Common myeloid progenitor, CD34-positive (primary cell): ENCODE measurements at regions not wholly inside any gene's neighbourhood (a gene's known extent, or its start where the extent isn't known, plus 50 kb on each side); places are given as distances from the start of the nearest gene placed in this dataset.
"Not testable (repeated sequence)": the region's sequence is repeated elsewhere in the genome, so short reads cannot be mapped to it uniquely, and the experiment has no call there.

Experiments
- CTCF ChIA-PET: fragments of 350-600 bp; sonication (Branson Sonifier 250); formaldehyde crosslinking; loops from one replicate; lab custom pipeline; 2021; ENCODE audit warnings: antibody characterized with exemption; lab: Charles Lee
- POLR2A ChIA-PET: fragments of 350-600 bp; sonication (Branson Sonifier 250); formaldehyde crosslinking; loops from one replicate; lab custom pipeline; 2021; ENCODE audit warnings: antibody characterized with exemption; lab: Charles Lee
- DNase-seq, 3 donors: peaks; one replicate each; pipeline versions ENCODE4 v3.0.0 to v3.0.0-alpha.2; 2013
- H3K27ac ChIP-seq, 2 experiments: 1 replicate in 1 of 2; 2 replicates in 1 of 2; pipeline ENCODE4 v1.7.0; 2013; ENCODE audit warnings: inconsistent platforms in 2 of 2, low read length in 2 of 2, mild to moderate bottlenecking in 2 of 2, low read depth in 1 of 2, moderate library complexity in 1 of 2; ENCODE audit not compliant: severe bottlenecking in 2 of 2, insufficient read depth in 1 of 2, poor library complexity in 1 of 2
- H3K27me3 ChIP-seq, 5 experiments: replicated peaks in 2 of 5; 1 replicate in 3 of 5; 2 replicates in 2 of 5; pipeline versions ENCODE4 v1.6.1 to v1.7.0; 2013; ENCODE audit warnings: low read length in 4 of 5, mild to moderate bottlenecking in 2 of 5, moderate library complexity in 2 of 5, inconsistent platforms in 1 of 5; ENCODE audit not compliant: insufficient read depth in 5 of 5, control insufficient read depth in 4 of 5
- H3K36me3 ChIP-seq, 4 experiments: 1 replicate in 2 of 4; 2 replicates in 2 of 4; pipeline versions ENCODE4 v1.6.1 to v1.7.0; 2013; ENCODE audit warnings: low read length in 3 of 4, control low read depth in 1 of 4, mild to moderate bottlenecking in 1 of 4; ENCODE audit not compliant: control insufficient read depth in 4 of 4, insufficient read depth in 4 of 4
- H3K4me1 ChIP-seq, 4 experiments: 1 replicate in 3 of 4; 2 replicates in 1 of 4; pipeline versions ENCODE4 v1.6.1 to v1.7.1; 2013; ENCODE audit warnings: low read length in 3 of 4, mild to moderate bottlenecking in 3 of 4, control low read depth in 1 of 4, inconsistent platforms in 1 of 4, moderate library complexity in 1 of 4; ENCODE audit not compliant: control insufficient read depth in 4 of 4, insufficient read depth in 4 of 4; ENCODE audit errors: control extremely low read depth in 1 of 4
- H3K4me3 ChIP-seq, 7 experiments: 1 replicate in 4 of 7; 2 replicates in 3 of 7; pipeline versions ENCODE4 v1.5.1 to v1.7.0; 2013; ENCODE audit warnings: mild to moderate bottlenecking in 7 of 7, low read length in 6 of 7, moderate library complexity in 6 of 7, inconsistent platforms in 2 of 7, low read depth in 2 of 7, control low read depth in 1 of 7; ENCODE audit not compliant: insufficient read depth in 4 of 7, control insufficient read depth in 1 of 7; ENCODE audit errors: extremely low read depth in 1 of 7
- H3K9me3 ChIP-seq, 5 experiments: 1 replicate in 4 of 5; 2 replicates in 1 of 5; pipeline versions ENCODE4 v1.6.1 to v1.7.1; 2013; ENCODE audit warnings: low read length in 4 of 5, mild to moderate bottlenecking in 2 of 5, inconsistent platforms in 1 of 5, low read depth in 1 of 5, moderate library complexity in 1 of 5; ENCODE audit not compliant: control insufficient read depth in 4 of 5, insufficient read depth in 2 of 5; ENCODE audit errors: control extremely low read depth in 1 of 5
- WGBS: methylation state at CpG from one replicate; pipeline ENCODE4 v1.1.5; 2013; ENCODE audit not compliant: insufficient coverage; 5-methylcytosine and 5-hydroxymethylcytosine counted together

GRCh38 chr5:17105744-17106418, 111.5 kb upstream of the BASP1 start:
- DNase-seq: no peak
- WGBS: no CpG with 5 or more reads among the region's 5 CpGs
- Histone ChIP-seq H3K4me3 (no peak overlapping the region), H3K4me1 (peaks cover 0 to 6% (median 1%) of the 10 kb centered on the region in 4 experiments), H3K27ac (no peak overlapping the region), H3K27me3 (peaks cover 0 to 2% (median 0%) of the 10 kb centered on the region in 5 experiments), H3K36me3 (no peaks in the 10 kb centered on the region), H3K9me3 (no peaks in the 10 kb centered on the region)
- CTCF ChIA-PET: interaction anchor here (1.4 kb wide), 1 partner anchor 9 kb away, joined by 3 read pairs; no protein-coding TSS in a partner anchor
- POLR2A ChIA-PET: no interaction called here

DNA sequence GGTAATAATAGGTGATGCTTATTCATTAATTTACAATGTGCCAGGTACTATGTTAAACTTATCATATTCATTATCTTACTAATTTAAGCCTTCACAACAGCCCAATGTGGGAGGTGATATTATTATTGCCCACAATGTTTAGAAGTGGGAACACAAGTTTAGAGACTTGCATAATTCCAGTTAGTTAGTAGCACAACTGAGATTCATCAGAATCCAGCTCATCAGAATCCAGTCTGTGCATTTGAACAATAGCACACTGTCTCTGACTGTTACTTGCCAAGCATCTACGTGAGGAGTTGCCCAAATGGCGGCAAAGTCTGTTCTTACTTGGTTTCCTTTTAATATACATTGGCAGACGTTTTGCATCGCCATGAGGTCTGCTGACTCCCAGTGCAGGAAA, 110.9 kb upstream of the BASP1 start:
- POLR2A ChIA-PET: no interaction called here
- no peaks in the 10 kb centered on the region for H3K36me3 ChIP-seq
- H3K4me1 ChIP-seq: peaks cover 0 to 6% (median 1%) of the 10 kb centered on the region in 4 experiments
- H3K27ac ChIP-seq: no peak overlapping the region
- peaks cover 0 to 2% (median 0%) of the 10 kb centered on the region in 5 experiments for H3K27me3 ChIP-seq
- H3K4me3 ChIP-seq: no peak overlapping the region
- 100% methylated on average over 2 of the region's 4 CpGs for WGBS
- DNase-seq: no peak
- CTCF ChIA-PET: interaction anchor here (1.4 kb wide), 1 partner anchor 8 kb away, joined by 3 read pairs; no protein-coding TSS in a partner anchor
- no peaks in the 10 kb centered on the region for H3K9me3 ChIP-seq

GRCh38 chr5:17112091-17112716, 105.2 kb upstream of the BASP1 start:
- H3K9me3 ChIP-seq, H3K4me1 ChIP-seq, POLR2A ChIA-PET, H3K36me3 ChIP-seq, H3K27ac ChIP-seq, H3K4me3 ChIP-seq, H3K27me3 ChIP-seq: not testable (repeated sequence)
- WGBS: 83% methylated on average over 3 of the region's 3 CpGs
- CTCF ChIA-PET: interaction anchor here (1.1 to 1.6 kb wide), 4 partner anchors 13 to 33 kb away, joined by 3 to 5 read pairs (median 4); no protein-coding TSS in a partner anchor
- peak in 2 of 3 donors; percentile 9 to 16 for DNase-seq

GRCh38 chr5:17113174-17113958, 104.1 kb upstream of the BASP1 start:
- H3K9me3 ChIP-seq: no peaks in the 10 kb centered on the region
- H3K27ac ChIP-seq: no peak overlapping the region
- H3K4me1 ChIP-seq: peaks cover 0 to 13% (median 3%) of the 10 kb centered on the region in 4 experiments
- H3K36me3 ChIP-seq: no peaks in the 10 kb centered on the region
- H3K4me3 ChIP-seq: no peak overlapping the region
- 83% methylated on average over 3 of the region's 9 CpGs for WGBS
- POLR2A ChIA-PET: no interaction called here
- DNase-seq: no peak
- CTCF ChIA-PET: interaction anchor here (1.1 to 1.6 kb wide), 3 partner anchors 14 to 34 kb away, joined by 3 to 4 read pairs (median 3); no protein-coding TSS in a partner anchor
- H3K27me3 ChIP-seq: no peaks in the 10 kb centered on the region

DNA sequence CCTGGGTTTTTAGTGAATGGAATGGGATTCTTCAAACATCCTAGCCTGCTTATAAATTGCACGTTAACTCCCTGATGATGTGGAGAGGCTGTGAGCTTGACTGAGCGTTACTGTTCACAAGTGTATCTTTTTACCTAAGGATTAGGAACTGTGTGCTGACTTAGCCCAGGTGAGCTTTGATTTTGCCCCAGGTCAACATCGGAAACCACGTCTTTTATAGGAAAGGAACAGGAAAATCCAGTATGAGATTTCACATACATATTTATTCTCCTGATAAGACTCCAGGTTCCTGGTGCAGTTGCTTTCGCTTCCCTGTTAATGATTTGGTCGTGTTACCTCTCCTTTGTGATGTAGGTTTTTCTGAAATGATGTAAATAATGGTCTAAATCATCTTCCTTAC, 103.2 kb upstream of the BASP1 start:
- POLR2A ChIA-PET: no interaction called here

DNA sequence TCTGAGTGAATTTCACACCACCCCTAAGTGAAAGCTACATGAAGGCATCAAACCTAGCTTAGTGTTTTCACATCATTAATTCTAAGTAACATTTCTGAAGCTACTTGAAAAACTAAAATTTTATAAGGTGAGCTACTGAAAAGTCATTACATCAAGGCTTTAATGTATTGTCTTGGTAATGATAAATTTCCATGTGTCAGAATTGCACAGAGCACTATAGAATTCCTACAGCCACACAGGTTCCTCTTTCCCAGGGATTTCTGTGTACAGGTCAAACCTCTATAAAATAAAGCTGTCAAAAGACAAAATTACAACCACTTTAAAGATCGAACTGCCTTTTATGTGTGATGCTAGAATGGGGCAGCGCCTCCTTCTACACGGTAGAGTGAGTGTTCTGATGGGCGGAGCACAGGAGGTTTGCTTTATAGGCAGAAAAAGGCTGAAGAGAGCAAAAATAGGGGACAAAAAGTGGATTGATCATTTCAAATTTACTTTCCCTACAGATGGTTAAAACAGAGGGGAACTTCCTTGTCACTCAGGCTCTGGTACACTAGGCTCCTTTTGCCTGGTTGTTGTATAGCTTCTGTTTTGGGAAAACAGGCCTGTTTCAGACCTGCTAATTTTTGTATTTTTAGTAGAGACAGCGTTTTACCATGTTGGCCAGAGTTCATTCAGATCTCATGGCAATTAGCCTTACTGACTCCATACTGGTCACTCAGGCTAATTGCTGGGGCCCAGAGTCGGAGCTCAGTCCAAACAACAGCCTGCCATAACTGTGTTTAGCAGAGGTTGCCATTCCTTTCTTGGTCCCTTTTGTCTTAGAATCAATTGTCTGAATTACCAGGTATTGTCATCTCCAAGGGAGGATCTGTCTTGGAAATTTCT, 102.5 kb upstream of the BASP1 start:
- 90% methylated on average over 2 of the region's 6 CpGs for WGBS
- H3K27ac ChIP-seq: no peak overlapping the region
- ChIA-PET POLR2A (no interaction called here), CTCF (interaction anchor here (0.7 to 1.6 kb wide), 3 partner anchors 9 to 23 kb away, joined by 3 to 9 read pairs (median 3); no protein-coding TSS in a partner anchor)
- H3K4me3 ChIP-seq: no peak overlapping the region
- H3K36me3 ChIP-seq: no peaks in the 10 kb centered on the region
- no peak for DNase-seq
- H3K4me1 ChIP-seq: peaks cover 5 to 20% (median 10%) of the 10 kb centered on the region in 4 experiments
- no peaks in the 10 kb centered on the region for H3K9me3 ChIP-seq
- H3K27me3 ChIP-seq: no peaks in the 10 kb centered on the region

More for the DNA sequence above, 103.2 kb upstream of the BASP1 start:
- Histone ChIP-seq H3K4me1 (peaks cover 4 to 16% (median 8%) of the 10 kb centered on the region in 4 experiments), H3K36me3 (no peaks in the 10 kb centered on the region), H3K9me3 (no peaks in the 10 kb centered on the region), H3K27me3 (no peaks in the 10 kb centered on the region), H3K27ac (no peak overlapping the region), H3K4me3 (no peak overlapping the region)
- 100% methylated on average over 2 of the region's 6 CpGs for WGBS
- CTCF ChIA-PET: interaction anchor here (0.7 to 1.6 kb wide), 3 partner anchors 8 to 23 kb away, joined by 3 to 9 read pairs (median 3); no protein-coding TSS in a partner anchor
- DNase-seq: no peak
